Body of pancreas (tissue), 4 donors: ENCODE measurements at regions not wholly inside any gene's neighbourhood (a gene's known extent, or its start where the extent isn't known, plus 50 kb on each side); places are given as distances from the start of the nearest gene placed in this dataset.

Source experiments
- ATAC-seq: fragments of 150-250 bp; one replicate; pipeline ENCODE4 v1.9.1; 2016
- DNase-seq, 4 donors: peaks; one replicate each; pipeline ENCODE4 v3.0.0-alpha.2; 2019
- H3K27ac ChIP-seq, 4 donors: fragments of 200-600 bp; sonication (generic); 1 replicate in 3 of 4; 2 replicates in 1 of 4; pipeline versions ENCODE4 v1.5.1 to v1.6.1; 2016 to 2019; ENCODE audit warnings: mild to moderate bottlenecking in 1 of 4, mixed read lengths in 1 of 4, moderate library complexity in 1 of 4
- H3K27me3 ChIP-seq, 2 donors: fragments of 200-600 bp; sonication (generic); one replicate each; pipeline ENCODE4 v1.6.0; 2016; ENCODE audit warnings: mild to moderate bottlenecking in 1 of 2
- H3K36me3 ChIP-seq, 2 donors: fragments of 200-600 bp; sonication (generic); replicated peaks in 1 of 2; 2 replicates each; pipeline ENCODE4 v1.5.1; 2016; ENCODE audit warnings: low read depth in 2 of 2; ENCODE audit not compliant: insufficient read depth in 1 of 2
- H3K4me1 ChIP-seq: fragments of 200-600 bp; sonication (generic); one replicate; pipeline ENCODE4 v1.6.0; 2016
- H3K4me3 ChIP-seq, 2 donors: fragments of 200-600 bp; sonication (generic); 1 replicate in 1 of 2; 2 replicates in 1 of 2; pipeline ENCODE4 v1.5.1; 2016 to 2019
- H3K9me3 ChIP-seq, 3 donors: fragments of 200-600 bp; sonication (generic); 1 replicate in 2 of 3; 2 replicates in 1 of 3; pipeline ENCODE4 v1.5.1; 2016
- CTCF ChIP-seq, 7 experiments: fragments of 450-650 bp in 4 of 7; fragments of 200-600 bp in 3 of 7; sonication (generic) in 3 of 7; IDR thresholded peaks; one replicate each; pipeline ENCODE4 v1.5.1; 2016 to 2019; ENCODE audit warnings: antibody characterized with exemption in 7 of 7
- POLR2A ChIP-seq, 3 donors: fragments of 450-650 bp; IDR thresholded peaks; one replicate each; pipeline ENCODE4 v1.6.1; 2016; ENCODE audit warnings: antibody characterized with exemption in 3 of 3, mild to moderate bottlenecking in 2 of 3
- WGBS, 2 donors: methylation state at CpG; one replicate each; pipeline ENCODE4 v1.1.5; 2017; 5-methylcytosine and 5-hydroxymethylcytosine counted together
- intact Hi-C: fragments of 100-400 bp; cut with DNase I; formaldehyde crosslinking; loops from one replicate; pipeline ENCODE4 v1.15.1; 2023

- no peaks in the 10 kb centered on the region for H3K36me3 ChIP-seq
- TF ChIP-seq CTCF (IDR thresholded peaks at IDR 0.05) (no peak), POLR2A (IDR thresholded peaks at IDR 0.05) (no peak)
- no peak overlapping the region for H3K27ac ChIP-seq
- ATAC-seq (no peak), DNase-seq (no peak)
- no peaks in the 10 kb centered on the region for H3K4me1 ChIP-seq
- no peaks in the 10 kb centered on the region for H3K9me3 ChIP-seq
- H3K4me3 ChIP-seq, result no peak overlapping the region
- no peaks in the 10 kb centered on the region for H3K27me3 ChIP-seq
- intact Hi-C loops, result no loop called here
These were observed 181.1 kb upstream of the STXBP5 start for GRCh38 chr6:147023148-147023547.

GRCh38 chr6:147023581-147023980 lies 180.6 kb upstream of the STXBP5 start:
- ATAC-seq, result no peak
- DNase-seq, result no peak
- Histone ChIP-seq H3K27ac (no peak overlapping the region), H3K4me3 (no peak overlapping the region), H3K9me3 (no peaks in the 10 kb centered on the region), H3K4me1 (no peaks in the 10 kb centered on the region), H3K27me3 (no peaks in the 10 kb centered on the region), H3K36me3 (no peaks in the 10 kb centered on the region)
- 80 to 85% methylated on average over 3 of the region's 3 CpGs for WGBS, 2 donors
- TF ChIP-seq POLR2A (IDR thresholded peaks at IDR 0.05) (no peak), CTCF (IDR thresholded peaks at IDR 0.05) (no peak)
- intact Hi-C loops, result no loop called here

GRCh38 chr6:147029923-147030322 lies 174.3 kb upstream of the STXBP5 start:
- Histone ChIP-seq H3K27ac (no peak overlapping the region), H3K36me3 (no peaks in the 10 kb centered on the region), H3K4me3 (no peak overlapping the region), H3K4me1 (no peaks in the 10 kb centered on the region), H3K27me3 (no peaks in the 10 kb centered on the region), H3K9me3 (no peaks in the 10 kb centered on the region)
- WGBS, 2 donors, result 93 to 100% methylated on average over 1 of the region's 1 CpG
- no peak for ATAC-seq
- intact Hi-C loops, result no loop called here
- DNase-seq, result no peak
- TF ChIP-seq CTCF (IDR thresholded peaks at IDR 0.05) (no peak), POLR2A (IDR thresholded peaks at IDR 0.05) (no peak)

GRCh38 chr6:147033267-147033666 lies 170.9 kb upstream of the STXBP5 start:
- no peaks in the 10 kb centered on the region for H3K27me3 ChIP-seq
- DNase-seq, result no peak
- no peaks in the 10 kb centered on the region for H3K36me3 ChIP-seq
- no peak overlapping the region for H3K27ac ChIP-seq
- TF ChIP-seq CTCF (IDR thresholded peaks at IDR 0.05) (no peak), POLR2A (IDR thresholded peaks at IDR 0.05) (no peak)
- no peaks in the 10 kb centered on the region for H3K4me1 ChIP-seq
- no peak for ATAC-seq
- 17 to 77% methylated on average over 2 of the region's 2 CpGs for WGBS, 2 donors
- H3K9me3 ChIP-seq, result no peaks in the 10 kb centered on the region
- H3K4me3 ChIP-seq, result no peak overlapping the region
- intact Hi-C loops, result no loop called here

GRCh38 chr6:147035886-147036285 lies 168.3 kb upstream of the STXBP5 start:
- Histone ChIP-seq H3K9me3 (no peaks in the 10 kb centered on the region), H3K27me3 (no peaks in the 10 kb centered on the region), H3K27ac (no peak overlapping the region), H3K4me3 (no peak overlapping the region), H3K36me3 (no peaks in the 10 kb centered on the region), H3K4me1 (no peaks in the 10 kb centered on the region)
- no peak for DNase-seq
- 80 to 86% methylated on average over 2 of the region's 2 CpGs for WGBS, 2 donors
- intact Hi-C loops, result no loop called here
- ATAC-seq, result no peak
- TF ChIP-seq POLR2A (IDR thresholded peaks at IDR 0.05) (no peak), CTCF (IDR thresholded peaks at IDR 0.05) (no peak)
